ENCODE measurements at regions not wholly inside any gene's neighbourhood (a gene's known extent, or its start where the extent isn't known, plus 50 kb on each side); places are given as distances from the start of the nearest gene placed in this dataset.
A peak's percentile ranks its signal among the peaks of the same experiment; 100 is the strongest.

DNA sequence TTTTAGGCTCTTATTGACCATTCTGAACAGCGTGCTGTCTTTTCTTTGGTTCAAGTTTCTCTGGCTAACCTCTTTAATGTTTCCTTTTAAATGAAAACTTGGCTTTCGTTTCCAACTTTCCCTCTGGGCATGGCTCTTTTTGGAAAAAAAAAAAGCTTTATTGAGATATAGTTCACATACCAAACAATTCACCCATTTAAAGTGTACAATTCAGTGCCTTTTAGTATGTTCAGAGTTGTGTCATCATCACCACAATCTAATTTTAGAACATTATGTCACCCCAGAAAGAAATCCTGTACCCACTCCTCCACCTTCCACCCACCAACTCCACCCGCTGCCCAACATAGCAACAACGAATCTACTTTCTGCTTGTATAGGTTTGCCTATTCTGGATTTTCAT is 322.4 kb downstream of the ADCYAP1 start (continued):
- TF ChIP-seq, protein P1, sequence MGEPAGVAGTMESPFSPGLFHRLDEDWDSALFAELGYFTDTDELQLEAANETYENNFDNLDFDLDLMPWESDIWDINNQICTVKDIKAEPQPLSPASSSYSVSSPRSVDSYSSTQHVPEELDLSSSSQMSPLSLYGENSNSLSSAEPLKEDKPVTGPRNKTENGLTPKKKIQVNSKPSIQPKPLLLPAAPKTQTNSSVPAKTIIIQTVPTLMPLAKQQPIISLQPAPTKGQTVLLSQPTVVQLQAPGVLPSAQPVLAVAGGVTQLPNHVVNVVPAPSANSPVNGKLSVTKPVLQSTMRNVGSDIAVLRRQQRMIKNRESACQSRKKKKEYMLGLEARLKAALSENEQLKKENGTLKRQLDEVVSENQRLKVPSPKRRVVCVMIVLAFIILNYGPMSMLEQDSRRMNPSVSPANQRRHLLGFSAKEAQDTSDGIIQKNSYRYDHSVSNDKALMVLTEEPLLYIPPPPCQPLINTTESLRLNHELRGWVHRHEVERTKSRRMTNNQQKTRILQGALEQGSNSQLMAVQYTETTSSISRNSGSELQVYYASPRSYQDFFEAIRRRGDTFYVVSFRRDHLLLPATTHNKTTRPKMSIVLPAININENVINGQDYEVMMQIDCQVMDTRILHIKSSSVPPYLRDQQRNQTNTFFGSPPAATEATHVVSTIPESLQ (CRISPR knock-in tag; IDR thresholded peaks at IDR 0.05), result no peak
- no peak for TF ChIP-seq FOXK1 (CRISPR knock-in tag; IDR thresholded peaks at IDR 0.05)
- TF ChIP-seq, protein P2, sequence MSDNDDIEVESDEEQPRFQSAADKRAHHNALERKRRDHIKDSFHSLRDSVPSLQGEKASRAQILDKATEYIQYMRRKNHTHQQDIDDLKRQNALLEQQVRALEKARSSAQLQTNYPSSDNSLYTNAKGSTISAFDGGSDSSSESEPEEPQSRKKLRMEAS (CRISPR knock-in tag; IDR thresholded peaks at IDR 0.05), result no peak
- TF ChIP-seq, protein P3, sequence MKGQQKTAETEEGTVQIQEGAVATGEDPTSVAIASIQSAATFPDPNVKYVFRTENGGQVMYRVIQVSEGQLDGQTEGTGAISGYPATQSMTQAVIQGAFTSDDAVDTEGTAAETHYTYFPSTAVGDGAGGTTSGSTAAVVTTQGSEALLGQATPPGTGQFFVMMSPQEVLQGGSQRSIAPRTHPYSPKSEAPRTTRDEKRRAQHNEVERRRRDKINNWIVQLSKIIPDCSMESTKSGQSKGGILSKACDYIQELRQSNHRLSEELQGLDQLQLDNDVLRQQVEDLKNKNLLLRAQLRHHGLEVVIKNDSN (CRISPR knock-in tag; IDR thresholded peaks at IDR 0.05), result no peak

DNA sequence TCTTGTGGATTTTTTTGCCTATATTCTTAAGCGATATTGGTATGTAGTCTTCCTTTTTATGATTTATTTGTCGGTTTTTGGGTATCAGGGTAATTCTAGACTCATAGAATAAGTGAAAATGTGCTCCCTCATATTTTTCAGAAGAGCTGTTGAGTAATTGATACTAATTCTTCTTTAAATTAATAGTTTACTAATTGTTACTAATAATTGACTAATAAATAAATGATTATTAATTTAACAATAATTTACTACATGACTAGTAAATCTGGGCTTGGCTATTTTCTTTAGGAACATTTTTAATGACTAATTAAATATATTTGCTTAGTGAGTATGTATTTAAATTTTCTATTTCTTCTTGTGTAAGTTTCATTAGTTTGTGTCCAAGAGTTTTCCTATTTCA is 325.0 kb downstream of the ADCYAP1 start:
- POLR2A ChIA-PET, result no interaction called here

DNA sequence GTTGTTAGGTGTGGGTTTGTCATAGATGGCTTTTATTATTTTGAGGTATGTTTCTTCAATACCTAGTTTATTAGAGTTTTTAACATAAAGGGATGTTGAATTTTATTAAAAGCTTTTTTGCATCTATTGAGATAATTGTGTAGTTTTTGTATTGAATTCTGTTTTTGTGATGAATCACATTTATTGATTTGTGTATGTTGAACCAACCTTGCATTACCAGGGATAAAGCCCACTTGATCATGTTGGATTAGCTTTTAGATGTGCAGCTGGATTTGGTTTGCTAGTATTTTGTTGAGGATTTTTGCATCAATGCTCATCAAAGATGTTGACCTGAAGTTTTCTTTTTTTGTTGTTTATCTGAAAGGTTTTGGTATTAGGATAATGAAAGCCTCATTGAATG is 328.2 kb downstream of the ADCYAP1 start:
- H3K4me1 Mint-ChIP-seq, result peaks cover 9% of the 10 kb centered on the region
- no peaks in the 10 kb centered on the region for H3K27me3 Mint-ChIP-seq (ENCODE audit: low read depth)
- DNase-seq (ENCODE audit: low spot score) (no peak), ATAC-seq (no peak)
- no peak overlapping the region for H3K4me3 Mint-ChIP-seq
- H3K9me3 Mint-ChIP-seq, result peaks cover 78% of the 10 kb centered on the region
- peaks cover 49% of the 10 kb centered on the region for H3K36me3 Mint-ChIP-seq
- TF ChIP-seq IRF2 (CRISPR knock-in tag; IDR thresholded peaks at IDR 0.05; ENCODE audit: borderline replicate concordance, low read depth), result no peak
- no peak for TF ChIP-seq NR3C1 (CRISPR knock-in tag; conservative IDR thresholded peaks at IDR 0.05; ENCODE audit: low read depth)
- TF ChIP-seq, protein P3 (CRISPR knock-in tag; IDR thresholded peaks at IDR 0.05), result no peak
- no peak for TF ChIP-seq GTF2I (CRISPR knock-in tag; conservative IDR thresholded peaks at IDR 0.05)
- no peak for TF ChIP-seq ELF4 (CRISPR knock-in tag; IDR thresholded peaks at IDR 0.05; ENCODE audit: low read depth)
- TF ChIP-seq NFE2L1 (CRISPR knock-in tag; IDR thresholded peaks at IDR 0.05), result no peak
- TF ChIP-seq, protein P4, sequence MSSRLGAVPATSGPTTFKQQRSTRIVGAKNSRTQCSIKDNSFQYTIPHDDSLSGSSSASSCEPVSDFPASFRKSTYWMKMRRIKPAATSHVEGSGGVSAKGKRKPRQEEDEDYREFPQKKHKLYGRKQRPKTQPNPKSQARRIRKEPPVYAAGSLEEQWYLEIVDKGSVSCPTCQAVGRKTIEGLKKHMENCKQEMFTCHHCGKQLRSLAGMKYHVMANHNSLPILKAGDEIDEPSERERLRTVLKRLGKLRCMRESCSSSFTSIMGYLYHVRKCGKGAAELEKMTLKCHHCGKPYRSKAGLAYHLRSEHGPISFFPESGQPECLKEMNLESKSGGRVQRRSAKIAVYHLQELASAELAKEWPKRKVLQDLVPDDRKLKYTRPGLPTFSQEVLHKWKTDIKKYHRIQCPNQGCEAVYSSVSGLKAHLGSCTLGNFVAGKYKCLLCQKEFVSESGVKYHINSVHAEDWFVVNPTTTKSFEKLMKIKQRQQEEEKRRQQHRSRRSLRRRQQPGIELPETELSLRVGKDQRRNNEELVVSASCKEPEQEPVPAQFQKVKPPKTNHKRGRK (CRISPR knock-in tag; IDR thresholded peaks at IDR 0.05; ENCODE audit: borderline replicate concordance), result no peak
- POLR2A ChIA-PET, result no interaction called here
- H3K27ac Mint-ChIP-seq, result no peak overlapping the region
- CTCF ChIA-PET, result no interaction called here

More for the DNA sequence above, 325.0 kb downstream of the ADCYAP1 start:
- H3K9me3 Mint-ChIP-seq, result peaks cover 48% of the 10 kb centered on the region
- CTCF ChIA-PET, result no interaction called here
- TF ChIP-seq HMGA2 (CRISPR knock-in tag; IDR thresholded peaks at IDR 0.05), result peak; percentile 18; the same call in 1 of the 2 replicates
- TF ChIP-seq, protein P5, sequence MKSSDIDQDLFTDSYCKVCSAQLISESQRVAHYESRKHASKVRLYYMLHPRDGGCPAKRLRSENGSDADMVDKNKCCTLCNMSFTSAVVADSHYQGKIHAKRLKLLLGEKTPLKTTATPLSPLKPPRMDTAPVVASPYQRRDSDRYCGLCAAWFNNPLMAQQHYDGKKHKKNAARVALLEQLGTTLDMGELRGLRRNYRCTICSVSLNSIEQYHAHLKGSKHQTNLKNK (CRISPR knock-in tag; IDR thresholded peaks at IDR 0.05), result no peak
- TF ChIP-seq SP1 (CRISPR knock-in tag; conservative IDR thresholded peaks at IDR 0.05), result no peak
- H3K4me1 Mint-ChIP-seq, result no peaks in the 10 kb centered on the region
- H3K4me3 Mint-ChIP-seq, result no peak overlapping the region
- ATAC-seq (no peak), DNase-seq (ENCODE audit: low spot score) (no peak)
- H3K27ac Mint-ChIP-seq, result no peak overlapping the region
- peaks cover 36% of the 10 kb centered on the region for H3K36me3 Mint-ChIP-seq
- H3K27me3 Mint-ChIP-seq (ENCODE audit: low read depth), result no peaks in the 10 kb centered on the region

DNA sequence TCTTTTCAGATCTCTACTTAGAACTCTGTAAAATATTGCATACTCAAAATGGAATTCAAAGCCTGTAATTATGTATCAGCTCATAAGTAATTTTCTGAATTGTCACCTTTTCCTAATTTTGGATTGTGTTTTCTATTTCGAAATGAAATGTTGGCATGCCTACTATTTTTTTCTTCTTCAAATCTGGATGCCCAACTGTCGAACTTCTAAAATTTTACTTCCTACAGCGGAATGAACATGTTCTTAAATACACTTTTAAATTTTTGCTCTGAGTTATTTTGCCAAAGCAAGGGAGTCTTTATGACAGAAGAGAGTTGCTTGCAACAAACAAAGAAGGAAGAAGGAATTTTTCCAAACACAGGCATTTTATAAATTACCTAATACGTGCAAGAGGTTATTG is 336.0 kb downstream of the ADCYAP1 start:
- POLR2A ChIA-PET, result no interaction called here
- no peak for DNase-seq (ENCODE audit: low spot score)
- H3K27me3 Mint-ChIP-seq (ENCODE audit: low read depth), result no peaks in the 10 kb centered on the region
- H3K4me3 Mint-ChIP-seq, result no peak overlapping the region
- H3K9me3 Mint-ChIP-seq, result peaks cover 19% of the 10 kb centered on the region
- peaks cover 7% of the 10 kb centered on the region for H3K36me3 Mint-ChIP-seq
- CTCF ChIA-PET, result no interaction called here
- H3K27ac Mint-ChIP-seq, result no peak overlapping the region
- no peak for ATAC-seq
- TF ChIP-seq, protein P6, sequence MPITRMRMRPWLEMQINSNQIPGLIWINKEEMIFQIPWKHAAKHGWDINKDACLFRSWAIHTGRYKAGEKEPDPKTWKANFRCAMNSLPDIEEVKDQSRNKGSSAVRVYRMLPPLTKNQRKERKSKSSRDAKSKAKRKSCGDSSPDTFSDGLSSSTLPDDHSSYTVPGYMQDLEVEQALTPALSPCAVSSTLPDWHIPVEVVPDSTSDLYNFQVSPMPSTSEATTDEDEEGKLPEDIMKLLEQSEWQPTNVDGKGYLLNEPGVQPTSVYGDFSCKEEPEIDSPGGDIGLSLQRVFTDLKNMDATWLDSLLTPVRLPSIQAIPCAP (CRISPR knock-in tag; IDR thresholded peaks at IDR 0.05), result no peak
- TF ChIP-seq HMGA2 (CRISPR knock-in tag; IDR thresholded peaks at IDR 0.05) (no peak), ZNF423 (CRISPR knock-in tag; IDR thresholded peaks at IDR 0.05) (no peak), ZNF232 (CRISPR knock-in tag; IDR thresholded peaks at IDR 0.05) (no peak)
- TF ChIP-seq, protein P7, sequence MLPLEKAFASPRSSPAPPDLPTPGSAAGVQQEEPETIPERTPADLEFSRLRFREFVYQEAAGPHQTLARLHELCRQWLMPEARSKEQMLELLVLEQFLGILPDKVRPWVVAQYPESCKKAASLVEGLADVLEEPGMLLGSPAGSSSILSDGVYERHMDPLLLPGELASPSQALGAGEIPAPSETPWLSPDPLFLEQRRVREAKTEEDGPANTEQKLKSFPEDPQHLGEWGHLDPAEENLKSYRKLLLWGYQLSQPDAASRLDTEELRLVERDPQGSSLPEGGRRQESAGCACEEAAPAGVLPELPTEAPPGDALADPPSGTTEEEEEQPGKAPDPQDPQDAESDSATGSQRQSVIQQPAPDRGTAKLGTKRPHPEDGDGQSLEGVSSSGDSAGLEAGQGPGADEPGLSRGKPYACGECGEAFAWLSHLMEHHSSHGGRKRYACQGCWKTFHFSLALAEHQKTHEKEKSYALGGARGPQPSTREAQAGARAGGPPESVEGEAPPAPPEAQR (CRISPR knock-in tag; IDR thresholded peaks at IDR 0.05), result no peak
- TF ChIP-seq, protein P8, sequence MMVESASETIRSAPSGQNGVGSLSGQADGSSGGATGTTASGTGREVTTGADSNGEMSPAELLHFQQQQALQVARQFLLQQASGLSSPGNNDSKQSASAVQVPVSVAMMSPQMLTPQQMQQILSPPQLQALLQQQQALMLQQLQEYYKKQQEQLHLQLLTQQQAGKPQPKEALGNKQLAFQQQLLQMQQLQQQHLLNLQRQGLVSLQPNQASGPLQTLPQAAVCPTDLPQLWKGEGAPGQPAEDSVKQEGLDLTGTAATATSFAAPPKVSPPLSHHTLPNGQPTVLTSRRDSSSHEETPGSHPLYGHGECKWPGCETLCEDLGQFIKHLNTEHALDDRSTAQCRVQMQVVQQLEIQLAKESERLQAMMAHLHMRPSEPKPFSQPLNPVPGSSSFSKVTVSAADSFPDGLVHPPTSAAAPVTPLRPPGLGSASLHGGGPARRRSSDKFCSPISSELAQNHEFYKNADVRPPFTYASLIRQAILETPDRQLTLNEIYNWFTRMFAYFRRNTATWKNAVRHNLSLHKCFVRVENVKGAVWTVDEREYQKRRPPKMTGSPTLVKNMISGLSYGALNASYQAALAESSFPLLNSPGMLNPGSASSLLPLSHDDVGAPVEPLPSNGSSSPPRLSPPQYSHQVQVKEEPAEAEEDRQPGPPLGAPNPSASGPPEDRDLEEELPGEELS (CRISPR knock-in tag; IDR thresholded peaks at IDR 0.05), result no peak
- TF ChIP-seq, protein P9, sequence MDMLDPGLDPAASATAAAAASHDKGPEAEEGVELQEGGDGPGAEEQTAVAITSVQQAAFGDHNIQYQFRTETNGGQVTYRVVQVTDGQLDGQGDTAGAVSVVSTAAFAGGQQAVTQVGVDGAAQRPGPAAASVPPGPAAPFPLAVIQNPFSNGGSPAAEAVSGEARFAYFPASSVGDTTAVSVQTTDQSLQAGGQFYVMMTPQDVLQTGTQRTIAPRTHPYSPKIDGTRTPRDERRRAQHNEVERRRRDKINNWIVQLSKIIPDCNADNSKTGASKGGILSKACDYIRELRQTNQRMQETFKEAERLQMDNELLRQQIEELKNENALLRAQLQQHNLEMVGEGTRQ (CRISPR knock-in tag; IDR thresholded peaks at IDR 0.05), result no peak
- H3K4me1 Mint-ChIP-seq, result peaks cover 9% of the 10 kb centered on the region

Measured in WTC11 (cell line).